T-helper 2 cell treated with Interferon-gamma antibody and Interleukin-4, amounts not matched to agents 100 ng/mL and 5 ng/mL, for 36 hours (primary cell): ENCODE measurements at regions not wholly inside any gene's neighbourhood (a gene's known extent, or its start where the extent isn't known, plus 50 kb on each side); places are given as distances from the start of the nearest gene placed in this dataset.

Source experiments
- intact Hi-C: fragments of 100-400 bp; cut with micrococcal nuclease; formaldehyde crosslinking; loops from one replicate; pipeline ENCODE4 v1.15.1; 2023

DNA sequence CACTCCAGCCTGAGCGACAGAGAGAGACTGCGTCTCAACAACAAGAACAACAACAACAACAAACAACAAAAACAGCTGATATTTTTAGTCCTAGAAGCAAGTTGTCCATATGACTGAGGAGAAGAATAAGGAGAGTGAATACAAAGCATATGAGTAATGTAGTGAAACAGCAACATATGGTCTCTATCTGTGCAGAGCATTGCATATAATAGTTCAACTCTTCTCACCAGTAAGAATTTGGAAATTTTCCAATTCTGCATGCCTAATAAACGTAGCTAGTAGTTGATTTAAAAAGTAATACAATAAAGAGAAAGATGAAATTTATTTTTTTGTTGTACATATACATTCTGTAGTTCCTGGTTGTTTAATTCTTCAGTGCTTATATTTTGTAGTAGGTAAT is 129.7 kb upstream of the FAM83B start:
- intact Hi-C loops, result no loop called here

- intact Hi-C loops, result loop anchor here (2.0 kb wide), 1 partner anchor 523 kb away; no protein-coding TSS in a partner anchor
Measured at GRCh38 chr6:54717849-54718455, 128.6 kb upstream of the FAM83B start.

GRCh38 chr6:54718541-54719023 is 128.0 kb upstream of the FAM83B start:
- intact Hi-C loops, result loop anchor here (2.0 kb wide), 1 partner anchor 522 kb away; no protein-coding TSS in a partner anchor

- intact Hi-C loops, result loop anchor here (2.0 kb wide), 1 partner anchor 522 kb away; no protein-coding TSS in a partner anchor
Measured at GRCh38 chr6:54719131-54719530, 127.4 kb upstream of the FAM83B start.

DNA sequence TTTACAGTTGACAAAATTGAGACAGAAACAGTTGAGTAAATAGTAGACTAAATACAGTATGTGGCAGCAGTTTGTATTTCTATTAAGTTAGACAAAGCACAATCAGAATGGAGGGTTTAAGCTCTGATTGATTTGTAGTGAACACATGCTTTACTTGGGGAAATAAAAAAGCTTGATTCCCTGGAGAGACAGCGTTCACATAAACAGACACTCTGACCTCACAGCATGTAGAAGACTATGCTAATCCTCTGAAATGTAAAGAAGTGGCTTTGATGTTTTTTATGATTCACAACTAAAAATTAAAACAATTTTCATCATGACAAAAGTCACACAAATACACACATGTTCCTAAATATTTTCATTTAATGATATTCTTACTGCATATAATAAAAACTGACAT is 126.9 kb upstream of the FAM83B start:
- intact Hi-C loops, result loop anchor here (2.0 kb wide), 1 partner anchor 521 kb away; no protein-coding TSS in a partner anchor

GRCh38 chr6:54722328-54722727 is 124.2 kb upstream of the FAM83B start:
- intact Hi-C loops, result no loop called here

DNA sequence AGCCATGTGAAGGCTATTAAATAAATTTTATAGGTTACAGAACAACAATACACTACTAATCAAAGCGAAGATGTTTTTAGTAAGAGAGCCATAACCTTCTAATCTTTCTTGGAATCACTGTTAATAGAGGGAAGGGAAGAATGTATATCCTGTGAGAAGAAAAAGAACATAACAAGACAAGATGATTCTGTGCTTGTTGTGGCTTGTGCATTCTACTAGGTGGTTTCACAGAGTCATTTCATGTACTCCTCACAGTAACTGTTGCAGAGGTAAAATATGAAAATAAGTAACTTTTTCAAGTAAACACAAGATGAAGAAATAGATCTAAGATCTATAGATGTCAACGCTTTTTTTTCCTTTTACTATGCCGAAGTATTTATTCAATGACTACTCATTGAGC is 116.9 kb upstream of the FAM83B start:
- intact Hi-C loops, result no loop called here

GRCh38 chr6:54730767-54731630 is 115.6 kb upstream of the FAM83B start:
- intact Hi-C loops, result no loop called here

- intact Hi-C loops, result no loop called here
Measured at GRCh38 chr6:54737247-54737646, 109.3 kb upstream of the FAM83B start.

GRCh38 chr6:54747955-54748354 is 98.6 kb upstream of the FAM83B start:
- intact Hi-C loops, result no loop called here

DNA sequence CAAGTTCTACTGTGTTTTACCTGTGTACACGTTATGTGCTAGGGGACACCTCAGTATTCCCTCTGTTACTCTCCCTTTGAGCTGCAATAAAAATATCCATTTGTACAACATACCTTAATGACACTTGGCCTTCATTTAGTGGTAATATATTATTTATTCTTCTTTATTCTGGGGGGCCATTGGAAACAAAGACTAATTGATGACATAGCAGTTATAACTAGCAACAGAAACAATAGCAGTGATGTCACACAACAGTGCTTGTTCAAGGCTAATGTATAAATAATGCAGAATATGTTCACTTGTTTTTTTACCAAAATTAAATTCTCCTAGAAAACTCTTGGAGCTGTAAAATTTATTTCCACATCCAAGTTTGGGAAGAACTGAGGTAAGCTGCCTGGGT is 92.2 kb upstream of the FAM83B start:
- intact Hi-C loops, result no loop called here

DNA sequence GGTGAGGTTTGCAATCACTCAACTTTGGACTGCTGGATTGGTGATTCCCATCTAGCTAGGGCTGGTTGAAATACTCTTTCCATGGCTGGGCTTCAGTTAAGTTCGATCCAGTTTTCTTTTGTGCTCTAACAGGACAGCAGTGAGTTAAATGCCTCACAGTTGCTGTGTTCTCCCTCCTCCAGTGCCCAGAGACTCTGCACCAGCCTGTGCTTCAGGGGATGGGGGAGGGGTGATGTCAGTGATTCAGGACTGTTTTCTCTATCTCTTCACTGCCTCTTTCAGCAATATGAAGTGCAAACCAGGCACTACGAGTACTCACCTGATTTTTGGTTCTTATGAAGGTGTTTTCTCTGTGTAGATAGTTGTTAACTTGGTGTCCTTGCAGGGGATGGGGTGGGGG is 88.2 kb upstream of the FAM83B start:
- intact Hi-C loops, result no loop called here

GRCh38 chr6:54768494-54768893 is 78.1 kb upstream of the FAM83B start:
- intact Hi-C loops, result no loop called here

GRCh38 chr6:54770328-54770727 is 76.2 kb upstream of the FAM83B start:
- intact Hi-C loops, result no loop called here

DNA sequence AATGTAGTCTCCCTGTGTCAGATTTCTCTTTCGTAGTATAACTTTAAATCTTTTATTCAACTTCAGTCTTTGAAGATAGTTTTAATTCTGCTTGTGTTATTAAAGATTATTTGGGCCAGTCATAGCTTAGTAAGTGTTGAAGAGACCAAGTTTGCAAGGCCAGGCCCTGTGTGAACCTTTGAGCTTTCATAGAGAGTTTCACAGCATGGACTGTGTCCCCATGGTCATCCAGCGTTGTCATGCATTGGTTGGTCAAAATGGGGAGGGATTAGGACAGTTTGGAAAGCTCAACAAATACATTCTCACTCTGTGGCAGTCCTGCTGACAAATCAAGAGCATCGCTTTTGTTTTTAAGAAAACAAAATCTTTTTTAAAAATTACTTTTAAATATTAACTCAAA is 74.6 kb upstream of the FAM83B start:
- intact Hi-C loops, result no loop called here

- intact Hi-C loops, result no loop called here
Measured at GRCh38 chr6:54772610-54773009, 74.0 kb upstream of the FAM83B start.

GRCh38 chr6:54775576-54775975 is 71.0 kb upstream of the FAM83B start:
- intact Hi-C loops, result no loop called here

GRCh38 chr6:54776891-54777290 is 69.7 kb upstream of the FAM83B start:
- intact Hi-C loops, result no loop called here

DNA sequence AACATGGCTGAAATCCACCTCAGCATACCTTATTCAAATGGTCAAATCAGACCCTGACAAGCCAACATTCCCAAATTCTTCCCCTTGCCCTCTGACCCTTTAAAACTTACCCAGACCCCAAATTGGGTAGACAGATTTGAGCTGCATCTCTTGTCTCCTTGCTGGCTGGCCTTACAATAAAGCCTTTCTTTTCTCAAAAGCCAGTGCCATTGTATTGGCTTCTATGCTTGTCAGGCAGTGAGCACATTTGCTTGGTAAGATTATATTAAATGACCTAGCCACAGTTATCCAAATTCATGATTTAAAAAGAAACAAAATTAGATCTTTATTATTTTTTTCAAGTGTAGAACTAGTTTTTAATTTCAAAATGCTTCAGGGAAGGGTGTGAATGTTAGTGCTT is 67.8 kb upstream of the FAM83B start:
- intact Hi-C loops, result no loop called here

DNA sequence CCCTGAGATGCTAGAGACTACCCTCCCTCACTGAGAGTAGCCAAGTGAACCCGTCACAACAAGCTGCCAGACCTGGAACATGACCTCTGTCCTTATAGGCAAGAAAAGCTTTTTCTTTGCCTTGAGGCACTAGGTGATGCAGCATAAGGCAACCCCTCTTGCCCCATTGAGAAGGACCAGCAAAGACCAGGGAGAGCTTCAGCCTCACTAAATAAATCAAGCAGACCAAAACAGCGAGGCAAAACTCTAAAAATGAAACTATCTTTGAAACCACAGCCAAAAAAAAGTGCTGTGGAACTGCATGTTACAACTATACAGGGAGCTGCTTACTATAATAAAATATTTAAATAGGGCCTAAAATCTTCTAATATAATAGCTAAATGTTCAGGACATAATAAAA is 62.6 kb upstream of the FAM83B start:
- intact Hi-C loops, result no loop called here

GRCh38 chr6:54786154-54786553 is 60.4 kb upstream of the FAM83B start:
- intact Hi-C loops, result no loop called here

DNA sequence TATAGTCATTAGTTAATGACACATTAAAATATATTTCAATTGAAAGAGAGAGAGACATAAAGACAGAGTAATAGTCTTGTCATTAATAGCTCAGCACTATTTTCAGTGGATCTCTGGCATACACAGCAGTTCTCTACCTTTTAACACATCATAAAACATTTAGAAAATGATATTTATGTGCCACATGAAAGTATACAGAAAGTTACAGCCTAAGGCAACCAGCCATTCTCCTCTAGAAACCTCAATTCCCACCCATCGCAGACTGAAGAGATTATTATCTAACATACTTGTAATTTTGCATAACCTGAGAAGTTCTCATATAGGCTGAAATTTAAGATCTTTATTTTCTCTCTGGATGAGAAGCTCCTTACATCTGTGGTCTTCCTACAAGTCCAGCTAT is 58.7 kb upstream of the FAM83B start:
- intact Hi-C loops, result no loop called here
